GM12892 (cell line): ENCODE measurements at regions not wholly inside any gene's neighbourhood (a gene's known extent, or its start where the extent isn't known, plus 50 kb on each side); places are given as distances from the start of the nearest gene placed in this dataset.

Experiments
- POLR2A ChIP-seq: IDR thresholded peaks from 2 replicates; pipeline ENCODE4 v1.6.1; 2011; ENCODE audit warnings: low read depth, low read length, control low read depth
- POLR2AphosphoS5 ChIP-seq: IDR thresholded peaks from 2 replicates; pipeline ENCODE4 v1.6.1; 2011; ENCODE audit warnings: low read depth, low read length, control low read depth

- TF ChIP-seq POLR2A (no peak), POLR2AphosphoS5 (no peak)
Measured at GRCh38 chr6:86147859-86148258, 505.2 kb upstream of the SYNCRIP start.
